HG03025 (cell line): ENCODE measurements at regions not wholly inside any gene's neighbourhood (a gene's known extent, or its start where the extent isn't known, plus 50 kb on each side); places are given as distances from the start of the nearest gene placed in this dataset.
"Not testable (repeated sequence)": the region's sequence is repeated elsewhere in the genome, so short reads cannot be mapped to it uniquely, and the experiment has no call there.

ENCODE experiments used
- ATAC-seq: cut with Tn5 transposase; IDR thresholded peaks from one replicate; pipeline ENCODE4 v1.9.1; 2021; ENCODE audit warnings: mild to moderate bottlenecking, moderate library complexity; ENCODE audit not compliant: unreplicated experiment, low FRiP score

DNA sequence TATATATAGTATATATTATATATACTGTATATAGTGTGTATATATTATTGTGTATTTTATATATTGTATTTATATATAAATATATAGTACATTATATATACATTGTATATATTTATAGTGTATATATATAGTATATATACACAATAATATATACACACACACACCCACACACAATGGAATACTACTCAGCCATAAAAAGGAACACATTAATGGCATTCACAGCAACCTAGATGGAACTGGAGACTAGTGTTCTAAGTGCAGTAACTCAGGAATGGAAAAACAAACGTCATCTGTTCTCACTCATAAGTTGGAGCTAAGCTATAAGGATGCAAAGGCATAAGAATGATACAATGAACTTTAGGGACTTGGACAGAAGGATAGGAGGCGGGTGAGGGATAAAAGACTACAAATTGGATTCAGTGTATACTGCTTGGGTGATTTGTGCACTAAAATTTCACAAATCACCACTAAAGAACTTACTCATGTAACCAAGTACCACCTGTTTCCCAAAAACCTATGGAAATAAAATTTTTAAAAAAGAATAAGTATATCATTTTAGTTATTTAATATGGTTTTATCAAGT lies 201.9 kb upstream of the CDH11 start:
- no peak for ATAC-seq

DNA sequence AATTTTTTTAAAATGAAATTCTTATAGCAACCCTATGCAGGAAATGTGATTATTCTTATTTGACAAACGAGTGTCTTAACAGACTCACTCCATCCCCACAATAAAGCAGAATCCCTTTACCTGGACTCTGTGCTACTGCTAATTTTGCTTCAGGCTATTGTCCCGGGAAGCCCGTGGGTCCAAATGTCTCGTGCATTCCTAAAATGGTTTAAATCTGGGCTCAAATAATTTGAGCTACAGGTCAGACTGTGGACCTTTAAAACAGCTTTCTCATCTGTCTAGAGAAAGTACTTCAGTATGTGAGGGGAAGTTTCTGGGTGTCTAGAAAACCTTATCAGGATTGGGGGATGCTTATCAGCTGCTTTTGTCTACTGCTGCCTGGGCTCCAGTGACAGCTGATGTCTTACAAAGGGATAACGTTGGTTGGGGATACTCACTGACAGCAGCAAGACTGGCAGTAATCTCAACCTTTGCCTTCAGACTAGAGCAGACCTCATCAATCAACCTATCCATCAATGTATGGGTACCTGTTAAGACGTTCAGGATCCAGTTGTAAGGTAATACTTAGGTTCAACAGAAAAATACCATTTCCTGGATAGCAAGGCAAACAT lies 197.9 kb upstream of the CDH11 start:
- ATAC-seq = no peak

DNA sequence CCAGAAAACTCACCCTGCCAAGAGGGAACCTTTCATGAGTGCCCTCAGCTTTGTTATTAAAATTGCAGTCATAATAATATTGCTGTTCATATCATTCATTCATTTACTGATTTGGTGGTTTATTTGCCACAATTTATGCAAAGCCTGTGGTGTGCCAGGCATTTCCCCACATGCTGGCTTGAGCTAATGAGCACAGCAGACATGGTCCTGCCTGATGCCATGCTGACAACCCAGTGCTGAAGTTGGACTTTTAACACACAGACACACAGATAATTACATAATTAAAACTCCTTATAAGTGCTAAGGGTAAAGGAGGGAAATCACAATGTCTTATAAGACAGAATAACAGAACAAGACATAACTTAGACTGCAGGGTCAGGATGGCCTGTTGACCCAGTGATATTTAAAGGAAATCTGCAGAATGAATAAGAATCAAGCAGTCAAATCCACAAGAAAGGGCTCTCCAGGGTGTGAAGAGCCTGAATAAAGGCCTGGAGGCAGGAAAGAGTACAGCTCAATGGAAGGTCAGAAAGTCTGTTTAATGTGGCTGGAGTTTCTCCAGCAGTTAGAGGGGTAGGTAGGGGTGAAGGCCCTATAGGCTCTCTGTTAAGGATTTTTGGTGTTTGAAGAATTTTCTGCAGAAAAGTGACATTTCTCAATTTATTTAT lies 196.9 kb upstream of the CDH11 start:
- ATAC-seq = no peak

GRCh38 chr16:65318138-65318537 lies 196.3 kb upstream of the CDH11 start:
- ATAC-seq = no peak

DNA sequence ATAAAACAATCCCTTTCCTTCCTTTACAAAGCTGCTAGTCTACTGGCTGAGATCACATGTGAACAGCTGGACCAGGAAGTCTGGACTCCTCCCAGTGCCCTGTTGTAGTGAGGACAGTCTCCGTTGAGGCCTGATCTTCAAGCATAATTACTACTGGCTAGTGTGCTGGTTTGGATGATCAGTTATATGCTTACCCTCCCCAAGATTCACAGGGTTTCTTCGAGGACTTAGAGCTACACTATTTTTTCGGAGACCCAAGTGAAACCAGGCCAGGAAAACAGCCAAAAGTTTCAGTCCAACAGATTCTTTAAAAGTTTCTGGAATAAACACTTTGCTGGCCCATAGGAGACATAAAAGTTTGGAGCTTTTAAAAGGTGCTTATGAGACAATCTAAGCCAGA lies 194.9 kb upstream of the CDH11 start:
- ATAC-seq = no peak

DNA sequence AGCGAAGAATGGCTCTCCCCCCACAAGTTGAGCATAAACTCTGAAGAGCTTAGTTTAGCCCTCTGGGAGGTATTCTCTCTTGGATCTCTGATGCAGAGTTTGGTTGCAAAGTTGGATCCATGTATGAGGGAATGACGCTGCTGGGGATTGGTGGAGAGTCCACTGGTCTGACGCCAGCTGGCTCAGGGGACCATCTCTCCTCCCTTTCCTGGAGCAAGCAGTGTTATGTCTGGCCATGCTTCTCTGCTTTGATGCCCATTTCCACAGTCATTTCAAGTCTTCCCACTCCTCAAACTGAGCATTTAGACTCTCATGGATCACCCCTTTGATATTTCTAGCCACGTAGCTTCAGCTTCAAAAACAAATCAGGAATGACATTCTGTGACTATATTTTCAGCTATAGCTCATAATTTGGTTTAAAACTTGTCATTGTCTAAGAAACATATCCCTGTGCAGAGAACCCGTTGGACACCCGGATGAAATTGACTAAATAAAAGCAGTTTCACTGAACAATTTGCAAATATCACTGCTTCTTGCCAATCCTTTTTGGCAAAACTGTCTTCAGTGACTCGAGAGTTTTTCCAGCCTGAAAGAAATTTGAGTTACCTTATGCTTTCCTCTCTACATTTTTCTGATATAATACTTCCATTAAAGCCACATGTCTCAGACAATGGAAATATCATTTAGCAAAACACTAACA lies 193.4 kb upstream of the CDH11 start:
- no peak for ATAC-seq

- no peak for ATAC-seq
Measured at GRCh38 chr16:65314627-65315008, 192.8 kb upstream of the CDH11 start.

GRCh38 chr16:65313936-65314626 lies 192.2 kb upstream of the CDH11 start:
- no peak for ATAC-seq

GRCh38 chr16:65312795-65313194 lies 190.9 kb upstream of the CDH11 start:
- no peak for ATAC-seq

GRCh38 chr16:65312071-65312470 lies 190.2 kb upstream of the CDH11 start:
- ATAC-seq = no peak

- not testable (repeated sequence) for ATAC-seq
Measured at GRCh38 chr16:65310491-65310890, 188.6 kb upstream of the CDH11 start.

GRCh38 chr16:65309354-65309753 lies 187.5 kb upstream of the CDH11 start:
- ATAC-seq = no peak

GRCh38 chr16:65308506-65308905 lies 186.6 kb upstream of the CDH11 start:
- ATAC-seq = no peak

DNA sequence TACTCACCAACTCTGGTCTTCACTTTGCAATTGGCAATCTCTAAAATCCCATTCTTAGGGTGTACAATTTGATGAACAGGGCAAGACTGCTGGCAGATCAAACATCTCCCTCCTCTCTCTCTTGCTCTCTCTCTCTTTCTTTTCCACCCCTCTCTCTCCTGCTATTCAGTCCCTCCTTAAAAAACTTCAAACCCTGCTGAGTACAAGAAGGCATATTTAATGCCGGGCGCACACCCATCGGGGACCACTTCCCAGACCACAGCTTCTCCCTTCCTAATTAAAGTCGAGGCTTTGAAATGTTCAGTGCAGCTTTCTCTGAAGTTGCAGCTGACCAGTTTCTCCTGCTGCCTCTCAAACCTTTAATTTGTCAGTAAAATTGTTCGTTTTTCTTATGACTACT lies 185.4 kb upstream of the CDH11 start:
- no peak for ATAC-seq

DNA sequence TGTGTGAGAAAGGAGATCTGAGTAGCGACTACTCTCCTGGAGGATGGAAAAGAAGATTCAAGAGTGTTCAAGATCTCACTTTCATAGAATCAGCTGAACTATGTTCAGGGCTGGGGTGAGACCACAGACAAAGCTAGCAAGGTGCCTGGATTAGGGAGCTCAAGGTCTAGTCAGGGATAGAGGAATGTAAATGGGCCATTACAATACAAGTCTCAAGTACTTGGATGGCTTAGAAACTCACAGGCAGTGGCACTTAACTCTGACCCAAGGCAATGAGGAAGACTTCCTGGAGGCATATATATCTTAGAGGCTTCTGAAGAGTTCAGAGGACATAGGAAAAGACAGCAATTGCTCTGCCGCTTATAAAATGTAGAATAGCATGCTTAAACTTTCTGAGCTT lies 184.9 kb upstream of the CDH11 start:
- ATAC-seq = no peak

GRCh38 chr16:65306300-65306699 lies 184.4 kb upstream of the CDH11 start:
- no peak for ATAC-seq

- no peak for ATAC-seq
Measured at GRCh38 chr16:65305266-65305959, 183.6 kb upstream of the CDH11 start.

DNA sequence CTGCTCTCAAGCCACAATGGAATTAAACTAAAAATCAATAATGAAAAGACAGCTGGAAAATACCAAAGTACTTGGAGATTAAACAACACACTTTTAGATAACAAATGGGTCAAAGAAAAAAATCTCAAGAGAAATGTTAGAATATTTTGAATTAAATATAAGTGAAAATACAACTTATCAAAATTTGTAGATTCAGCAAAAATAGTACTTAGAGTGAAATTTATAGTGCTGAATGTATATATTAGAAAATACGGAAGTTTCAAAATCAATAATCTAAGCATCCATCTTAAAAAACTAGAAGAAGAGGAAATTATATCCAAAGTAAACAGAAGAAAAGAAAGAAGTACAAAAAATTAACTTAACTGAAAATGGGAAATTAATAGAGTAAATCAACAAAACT lies 179.2 kb upstream of the CDH11 start:
- ATAC-seq = no peak

- ATAC-seq = no peak
Measured at GRCh38 chr16:65297453-65297852, 175.6 kb upstream of the CDH11 start.

DNA sequence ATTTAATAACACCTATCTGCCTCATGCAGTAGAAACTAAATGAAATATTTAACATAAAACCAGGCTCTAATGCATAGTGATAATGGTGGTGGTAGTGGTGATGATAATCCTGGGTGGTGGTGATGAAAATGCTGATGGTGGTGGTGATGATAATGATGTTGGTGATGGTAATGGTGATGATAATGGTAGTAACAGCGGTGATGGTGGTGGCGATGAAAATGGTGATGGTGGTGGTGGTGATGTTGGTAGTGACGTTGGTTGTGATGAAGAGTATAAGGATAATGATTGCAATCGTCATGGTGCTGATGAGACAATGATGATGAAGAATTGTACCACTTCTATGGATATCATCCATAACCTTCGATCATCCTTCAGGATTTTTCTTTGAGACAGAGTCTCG lies 173.7 kb upstream of the CDH11 start:
- no peak for ATAC-seq
